ENCODE measurements at regions not wholly inside any gene's neighbourhood (a gene's known extent, or its start where the extent isn't known, plus 50 kb on each side); places are given as distances from the start of the nearest gene placed in this dataset.

- H3K4me2 ChIP-seq (ENCODE audit: control insufficient read depth, extremely low read depth, insufficient read depth, low read depth, low read length) = no peak overlapping the region
- H2AFZ ChIP-seq (ENCODE audit: control insufficient read depth, low read length) = no peak overlapping the region
- H3K9me3 ChIP-seq (ENCODE audit: control insufficient read depth, low read depth, low read length) = no peaks in the 10 kb centered on the region
- DNase-seq (ENCODE audit: low read depth, low spot score) (no peak), FAIRE-seq (no peak)
- H3K27me3 ChIP-seq (ENCODE audit: control insufficient read depth, extremely low read depth, insufficient read depth, low read length) = no peaks in the 10 kb centered on the region
- no peaks in the 10 kb centered on the region for H3K36me3 ChIP-seq (ENCODE audit: control insufficient read depth in 2 of 2, extremely low read depth in 1 of 2, insufficient read depth in 2 of 2, low read length in 2 of 2)
- H3K9ac ChIP-seq (ENCODE audit: control insufficient read depth, extremely low read depth, insufficient read depth, low read length) = no peak overlapping the region
- H3K79me2 ChIP-seq (ENCODE audit: control insufficient read depth, insufficient read depth, low read length) = no peaks in the 10 kb centered on the region
- H3K27ac ChIP-seq (ENCODE audit: control insufficient read depth, insufficient read depth, low read length) = no peak overlapping the region
- no peak for TF ChIP-seq EZH2 (IDR thresholded peaks at IDR 0.05; ENCODE audit: low read length)
- no peaks in the 10 kb centered on the region for H3K9me1 ChIP-seq (ENCODE audit: control insufficient read depth, extremely low read depth, insufficient read depth, low read length)
- no peak overlapping the region for H3K4me3 ChIP-seq (ENCODE audit: control insufficient read depth in 2 of 3, extremely low read depth in 1 of 3, insufficient read depth in 2 of 3, low read depth in 1 of 3, low read length in 3 of 3)
- no peaks in the 10 kb centered on the region for H4K20me1 ChIP-seq (ENCODE audit: control insufficient read depth, extremely low read depth, insufficient read depth, low read length)
- H3K4me1 ChIP-seq (ENCODE audit: control insufficient read depth, extremely low read depth, insufficient read depth, low read length) = no peaks in the 10 kb centered on the region
- dilution Hi-C loops (cut with MboI; ENCODE audit: extremely low pct_ligation_motif_present, low sequenced_read_pairs) = no loop called here
Observed at GRCh38 chr22:26937213-26937612, 279.8 kb downstream of the MIAT start.

GRCh38 chr22:26939466-26939865 is 282.1 kb downstream of the MIAT start:
- DNase-seq (ENCODE audit: low read depth, low spot score) = no peak
- Histone ChIP-seq H3K4me2 (ENCODE audit: control insufficient read depth, extremely low read depth, insufficient read depth, low read depth, low read length) (no peak overlapping the region), H3K9ac (ENCODE audit: control insufficient read depth, extremely low read depth, insufficient read depth, low read length) (no peak overlapping the region), H2AFZ (ENCODE audit: control insufficient read depth, low read length) (no peak overlapping the region), H3K79me2 (ENCODE audit: control insufficient read depth, insufficient read depth, low read length) (no peaks in the 10 kb centered on the region), H3K9me1 (ENCODE audit: control insufficient read depth, extremely low read depth, insufficient read depth, low read length) (no peaks in the 10 kb centered on the region), H3K27ac (ENCODE audit: control insufficient read depth, insufficient read depth, low read length) (no peak overlapping the region), H3K9me3 (ENCODE audit: control insufficient read depth, low read depth, low read length) (no peaks in the 10 kb centered on the region), H3K27me3 (ENCODE audit: control insufficient read depth, extremely low read depth, insufficient read depth, low read length) (no peaks in the 10 kb centered on the region), H3K4me1 (ENCODE audit: control insufficient read depth, extremely low read depth, insufficient read depth, low read length) (no peaks in the 10 kb centered on the region), H3K4me3 (ENCODE audit: control insufficient read depth in 2 of 3, extremely low read depth in 1 of 3, insufficient read depth in 2 of 3, low read depth in 1 of 3, low read length in 3 of 3) (no peak overlapping the region), H4K20me1 (ENCODE audit: control insufficient read depth, extremely low read depth, insufficient read depth, low read length) (no peaks in the 10 kb centered on the region), H3K36me3 (ENCODE audit: control insufficient read depth in 2 of 2, extremely low read depth in 1 of 2, insufficient read depth in 2 of 2, low read length in 2 of 2) (no peaks in the 10 kb centered on the region)
- dilution Hi-C loops (cut with MboI; ENCODE audit: extremely low pct_ligation_motif_present, low sequenced_read_pairs) = no loop called here
- TF ChIP-seq CTCF (optimal IDR thresholded peaks at IDR 0.05 in 1 of 3, IDR thresholded peaks at IDR 0.05 in 1 of 3, conservative IDR thresholded peaks at IDR 0.05 in 1 of 3; ENCODE audit: extremely low read depth in 1 of 3, insufficient read depth in 2 of 3, low read length in 3 of 3) (no peak), EZH2 (IDR thresholded peaks at IDR 0.05; ENCODE audit: low read length) (no peak)
- FAIRE-seq = no peak

DNA sequence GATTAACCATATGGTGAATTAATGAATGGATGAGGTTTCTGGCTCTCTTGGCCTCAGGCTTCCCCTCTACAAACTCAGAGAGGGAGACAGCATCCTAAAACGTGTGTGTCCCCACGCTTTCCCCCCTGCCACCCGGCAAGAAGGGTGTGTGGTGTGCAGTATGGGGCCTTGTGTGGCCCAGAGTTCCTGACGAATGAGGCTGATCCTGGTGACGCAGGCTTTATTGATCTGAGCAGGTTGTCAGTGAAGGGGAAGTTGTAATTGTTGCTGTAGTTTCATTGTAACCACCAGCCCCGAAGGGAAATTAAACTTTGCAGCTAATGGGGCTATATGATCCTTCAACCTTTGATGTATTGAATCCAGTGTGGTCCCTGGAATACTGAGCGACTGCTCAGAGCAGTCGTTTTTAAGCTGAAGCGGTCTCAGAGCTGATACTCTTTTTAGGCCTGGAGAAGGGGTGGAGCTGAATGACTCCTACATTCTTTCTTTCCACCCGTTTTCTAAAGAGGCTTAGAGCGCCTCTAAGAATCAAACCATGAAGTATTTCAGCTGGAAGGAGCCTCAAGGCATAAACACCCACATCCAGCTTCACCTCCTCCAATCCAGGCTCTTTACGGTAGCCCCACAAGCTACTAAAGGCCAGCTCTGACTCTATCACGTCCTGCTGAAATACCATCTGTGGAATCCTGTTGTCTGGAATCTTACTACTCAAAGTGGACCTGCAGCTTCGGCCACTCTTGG is 284.7 kb downstream of the MIAT start:
- TF ChIP-seq EZH2 (IDR thresholded peaks at IDR 0.05; ENCODE audit: low read length) (no peak), CTCF (optimal IDR thresholded peaks at IDR 0.05 in 1 of 3, IDR thresholded peaks at IDR 0.05 in 1 of 3, conservative IDR thresholded peaks at IDR 0.05 in 1 of 3; ENCODE audit: extremely low read depth in 1 of 3, insufficient read depth in 2 of 3, low read length in 3 of 3) (no peak)
- no peaks in the 10 kb centered on the region for H3K27me3 ChIP-seq (ENCODE audit: control insufficient read depth, extremely low read depth, insufficient read depth, low read length)
- H3K4me1 ChIP-seq (ENCODE audit: control insufficient read depth, extremely low read depth, insufficient read depth, low read length) = no peaks in the 10 kb centered on the region
- no peak for FAIRE-seq
- no peak overlapping the region for H2AFZ ChIP-seq (ENCODE audit: control insufficient read depth, low read length)
- H3K4me3 ChIP-seq (ENCODE audit: control insufficient read depth in 2 of 3, extremely low read depth in 1 of 3, insufficient read depth in 2 of 3, low read depth in 1 of 3, low read length in 3 of 3) = no peak overlapping the region
- H3K9ac ChIP-seq (ENCODE audit: control insufficient read depth, extremely low read depth, insufficient read depth, low read length) = no peak overlapping the region
- H3K9me3 ChIP-seq (ENCODE audit: control insufficient read depth, low read depth, low read length) = no peaks in the 10 kb centered on the region
- H3K36me3 ChIP-seq (ENCODE audit: control insufficient read depth in 2 of 2, extremely low read depth in 1 of 2, insufficient read depth in 2 of 2, low read length in 2 of 2) = no peaks in the 10 kb centered on the region
- H3K27ac ChIP-seq (ENCODE audit: control insufficient read depth, insufficient read depth, low read length) = no peak overlapping the region
- H3K79me2 ChIP-seq (ENCODE audit: control insufficient read depth, insufficient read depth, low read length) = no peaks in the 10 kb centered on the region
- no peaks in the 10 kb centered on the region for H3K9me1 ChIP-seq (ENCODE audit: control insufficient read depth, extremely low read depth, insufficient read depth, low read length)
- dilution Hi-C loops (cut with MboI; ENCODE audit: extremely low pct_ligation_motif_present, low sequenced_read_pairs) = no loop called here
- peaks cover 2% of the 10 kb centered on the region for H4K20me1 ChIP-seq (ENCODE audit: control insufficient read depth, extremely low read depth, insufficient read depth, low read length)
- no peak overlapping the region for H3K4me2 ChIP-seq (ENCODE audit: control insufficient read depth, extremely low read depth, insufficient read depth, low read depth, low read length)
- DNase-seq (ENCODE audit: low read depth, low spot score) = no peak

Data from keratinocyte (primary cell).